ENCODE measurements at regions not wholly inside any gene's neighbourhood (a gene's known extent, or its start where the extent isn't known, plus 50 kb on each side); places are given as distances from the start of the nearest gene placed in this dataset.
"Not testable (repeated sequence)": the region's sequence is repeated elsewhere in the genome, so short reads cannot be mapped to it uniquely, and the experiment has no call there.

DNA sequence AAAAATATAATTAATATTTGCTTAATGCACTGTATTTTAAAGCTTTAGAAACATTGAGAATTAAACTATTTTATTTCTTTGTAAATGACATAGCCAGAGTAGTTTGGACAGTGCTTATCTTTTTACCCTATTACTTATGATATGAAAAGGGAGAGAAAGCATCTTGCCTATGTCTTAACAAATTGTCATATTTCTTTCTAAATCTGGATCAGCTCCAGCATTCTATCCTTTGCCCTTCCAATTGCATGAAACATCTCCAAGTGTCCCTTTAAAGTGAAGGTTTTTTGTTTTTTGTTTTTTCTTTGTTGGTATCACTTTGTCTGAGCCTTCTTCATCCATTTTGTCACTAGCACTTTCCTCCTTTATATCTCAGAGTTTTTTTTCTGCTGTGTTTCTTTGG lies 511.6 kb upstream of the FAM174A start:
- Histone ChIP-seq H3K4me2 (ENCODE audit: insufficient read depth, low read length) (no peak overlapping the region), H3K27me3 (ENCODE audit: insufficient read depth, low read length, poor library complexity) (no peaks in the 10 kb centered on the region), H3K36me3 (ENCODE audit: insufficient read depth, low read length) (no peaks in the 10 kb centered on the region), H3K27ac (ENCODE audit: low read length) (no peak overlapping the region), H3K4me3 (ENCODE audit: low read depth in 1 of 2, low read length in 2 of 2) (no peak overlapping the region), H3K79me2 (ENCODE audit: insufficient read depth, low read length) (no peaks in the 10 kb centered on the region), H2AFZ (ENCODE audit: low read depth, low read length) (no peak overlapping the region), H4K20me1 (ENCODE audit: insufficient read depth, low read length) (no peaks in the 10 kb centered on the region), H3K9ac (ENCODE audit: low read depth, low read length) (no peak overlapping the region), H3K4me1 (ENCODE audit: insufficient read depth, low read length) (no peaks in the 10 kb centered on the region), H3K9me3 (ENCODE audit: insufficient read depth, low read length, severe bottlenecking) (no peaks in the 10 kb centered on the region)
- TF ChIP-seq EZH2 (IDR thresholded peaks at IDR 0.05; ENCODE audit: borderline replicate concordance, low read depth, low read length, severe bottlenecking) = no peak
- TF ChIP-seq, protein P1, sequence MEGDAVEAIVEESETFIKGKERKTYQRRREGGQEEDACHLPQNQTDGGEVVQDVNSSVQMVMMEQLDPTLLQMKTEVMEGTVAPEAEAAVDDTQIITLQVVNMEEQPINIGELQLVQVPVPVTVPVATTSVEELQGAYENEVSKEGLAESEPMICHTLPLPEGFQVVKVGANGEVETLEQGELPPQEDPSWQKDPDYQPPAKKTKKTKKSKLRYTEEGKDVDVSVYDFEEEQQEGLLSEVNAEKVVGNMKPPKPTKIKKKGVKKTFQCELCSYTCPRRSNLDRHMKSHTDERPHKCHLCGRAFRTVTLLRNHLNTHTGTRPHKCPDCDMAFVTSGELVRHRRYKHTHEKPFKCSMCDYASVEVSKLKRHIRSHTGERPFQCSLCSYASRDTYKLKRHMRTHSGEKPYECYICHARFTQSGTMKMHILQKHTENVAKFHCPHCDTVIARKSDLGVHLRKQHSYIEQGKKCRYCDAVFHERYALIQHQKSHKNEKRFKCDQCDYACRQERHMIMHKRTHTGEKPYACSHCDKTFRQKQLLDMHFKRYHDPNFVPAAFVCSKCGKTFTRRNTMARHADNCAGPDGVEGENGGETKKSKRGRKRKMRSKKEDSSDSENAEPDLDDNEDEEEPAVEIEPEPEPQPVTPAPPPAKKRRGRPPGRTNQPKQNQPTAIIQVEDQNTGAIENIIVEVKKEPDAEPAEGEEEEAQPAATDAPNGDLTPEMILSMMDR (IDR thresholded peaks at IDR 0.05; ENCODE audit: borderline replicate concordance, extremely low read depth, low read length, poor library complexity, severe bottlenecking) = no peak
- DNase-seq (no peak), ATAC-seq (ENCODE audit: insufficient read depth, low read depth) (no peak)

DNA sequence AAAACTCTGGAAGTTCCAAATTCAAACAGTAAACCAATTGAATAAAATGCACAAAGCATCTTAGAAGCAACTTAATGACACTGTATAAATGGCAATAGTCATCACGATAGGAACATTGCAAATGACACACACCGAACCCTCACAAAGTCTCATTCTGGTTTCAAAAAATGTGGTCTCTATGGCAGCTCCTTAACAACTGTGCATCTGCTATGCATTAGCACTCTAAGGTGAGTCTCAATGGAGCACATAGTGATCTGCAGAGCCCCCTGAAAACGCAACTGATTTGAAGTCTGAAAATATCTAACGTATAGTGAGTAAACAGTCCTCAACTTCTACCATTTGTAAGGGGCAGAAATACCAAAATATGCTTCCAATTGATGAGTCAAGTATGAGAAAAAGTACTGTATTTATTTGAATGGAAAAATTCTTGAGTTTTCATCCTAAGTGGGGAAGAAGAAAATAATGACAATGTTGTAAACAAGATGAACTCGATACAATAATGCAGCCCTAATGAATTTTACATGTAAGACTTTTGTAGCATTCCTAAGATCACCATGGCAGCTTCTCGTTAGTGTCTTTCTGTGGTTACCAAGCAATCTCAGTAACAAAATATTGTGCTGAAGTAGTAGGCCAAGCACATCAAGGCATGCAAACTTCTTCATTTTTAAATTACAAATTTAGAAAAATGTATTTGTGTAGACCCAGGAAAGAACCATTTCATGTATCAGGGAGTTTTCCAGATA lies 517.5 kb upstream of the FAM174A start:
- no peaks in the 10 kb centered on the region for H3K27me3 ChIP-seq (ENCODE audit: insufficient read depth, low read length, poor library complexity)
- TF ChIP-seq EZH2 (IDR thresholded peaks at IDR 0.05; ENCODE audit: borderline replicate concordance, low read depth, low read length, severe bottlenecking) = no peak
- TF ChIP-seq, protein P1 (IDR thresholded peaks at IDR 0.05; ENCODE audit: borderline replicate concordance, extremely low read depth, low read length, poor library complexity, severe bottlenecking) = no peak
- H3K4me1 ChIP-seq (ENCODE audit: insufficient read depth, low read length) = no peaks in the 10 kb centered on the region
- no peak overlapping the region for H3K4me3 ChIP-seq (ENCODE audit: low read depth in 1 of 2, low read length in 2 of 2)
- H3K36me3 ChIP-seq (ENCODE audit: insufficient read depth, low read length) = no peaks in the 10 kb centered on the region
- no peaks in the 10 kb centered on the region for H4K20me1 ChIP-seq (ENCODE audit: insufficient read depth, low read length)
- H3K27ac ChIP-seq (ENCODE audit: low read length) = no peak overlapping the region
- H3K79me2 ChIP-seq (ENCODE audit: insufficient read depth, low read length) = no peaks in the 10 kb centered on the region
- no peaks in the 10 kb centered on the region for H3K9me3 ChIP-seq (ENCODE audit: insufficient read depth, low read length, severe bottlenecking)
- H3K9ac ChIP-seq (ENCODE audit: low read depth, low read length) = no peak overlapping the region
- no peak overlapping the region for H2AFZ ChIP-seq (ENCODE audit: low read depth, low read length)
- ATAC-seq (ENCODE audit: insufficient read depth, low read depth) (no peak), DNase-seq (no peak)
- no peak overlapping the region for H3K4me2 ChIP-seq (ENCODE audit: insufficient read depth, low read length)

DNA sequence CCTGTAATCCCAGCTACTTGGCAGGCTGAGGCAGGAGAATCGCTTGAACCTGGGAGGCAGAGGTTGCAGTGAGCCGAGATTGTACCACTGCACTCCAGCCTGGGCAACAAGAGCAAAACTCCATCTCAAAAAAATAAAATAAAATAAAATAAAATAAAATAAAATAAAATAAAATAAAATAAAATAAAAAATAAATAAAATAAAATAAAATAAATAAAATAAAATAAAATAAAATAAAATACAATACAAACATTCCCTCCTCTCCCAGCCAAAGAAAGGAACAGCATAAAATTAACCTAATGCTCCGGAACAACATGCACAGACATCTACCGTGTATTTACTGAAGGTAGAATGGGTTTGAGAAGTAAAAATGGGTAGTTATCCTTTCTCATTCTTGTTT lies 521.9 kb upstream of the FAM174A start:
- not testable (repeated sequence) for H4K20me1 ChIP-seq (ENCODE audit: insufficient read depth, low read length); ATAC-seq (ENCODE audit: insufficient read depth, low read depth); H3K27me3 ChIP-seq (ENCODE audit: insufficient read depth, low read length, poor library complexity); H3K4me3 ChIP-seq (ENCODE audit: low read depth in 1 of 2, low read length in 2 of 2); H3K4me1 ChIP-seq (ENCODE audit: insufficient read depth, low read length); H3K4me2 ChIP-seq (ENCODE audit: insufficient read depth, low read length); H2AFZ ChIP-seq (ENCODE audit: low read depth, low read length); H3K27ac ChIP-seq (ENCODE audit: low read length); H3K36me3 ChIP-seq (ENCODE audit: insufficient read depth, low read length); H3K9ac ChIP-seq (ENCODE audit: low read depth, low read length); H3K79me2 ChIP-seq (ENCODE audit: insufficient read depth, low read length); H3K9me3 ChIP-seq (ENCODE audit: insufficient read depth, low read length, severe bottlenecking); DNase-seq

DNA sequence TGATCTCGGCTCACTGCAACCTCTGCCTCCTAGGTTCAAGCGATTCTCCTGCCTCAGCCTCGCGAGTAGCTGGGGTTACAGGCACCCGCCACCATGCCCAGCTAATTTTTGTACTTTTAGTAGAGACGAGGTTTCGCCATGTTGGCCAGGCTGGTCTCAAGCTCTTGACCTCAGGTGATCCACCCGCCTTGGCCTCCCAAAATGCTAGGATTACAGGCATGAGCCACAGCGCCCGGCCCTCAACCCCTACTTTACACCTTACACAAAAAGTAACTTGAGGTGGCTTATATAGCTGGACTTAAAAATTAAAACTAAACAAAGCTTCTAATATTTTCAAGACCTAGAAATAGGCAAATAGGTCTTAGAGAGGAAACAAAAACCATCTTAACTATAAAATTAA lies 524.0 kb upstream of the FAM174A start:
- H3K9ac ChIP-seq (ENCODE audit: low read depth, low read length); ATAC-seq (ENCODE audit: insufficient read depth, low read depth); H4K20me1 ChIP-seq (ENCODE audit: insufficient read depth, low read length); H3K4me2 ChIP-seq (ENCODE audit: insufficient read depth, low read length); H3K27ac ChIP-seq (ENCODE audit: low read length); H3K9me3 ChIP-seq (ENCODE audit: insufficient read depth, low read length, severe bottlenecking); DNase-seq; H3K27me3 ChIP-seq (ENCODE audit: insufficient read depth, low read length, poor library complexity); H3K36me3 ChIP-seq (ENCODE audit: insufficient read depth, low read length); H3K4me1 ChIP-seq (ENCODE audit: insufficient read depth, low read length); H2AFZ ChIP-seq (ENCODE audit: low read depth, low read length); H3K79me2 ChIP-seq (ENCODE audit: insufficient read depth, low read length); H3K4me3 ChIP-seq (ENCODE audit: low read depth in 1 of 2, low read length in 2 of 2): not testable (repeated sequence)
